Tibial artery (tissue), 4 donors: ENCODE measurements at regions not wholly inside any gene's neighbourhood (a gene's known extent, or its start where the extent isn't known, plus 50 kb on each side); places are given as distances from the start of the nearest gene placed in this dataset.
"Not testable (repeated sequence)": the region's sequence is repeated elsewhere in the genome, so short reads cannot be mapped to it uniquely, and the experiment has no call there.

Source experiments
- DNase-seq, 2 donors: peaks; one replicate each; pipeline ENCODE4 v3.0.0-alpha.2; 2019
- H3K27ac ChIP-seq, 2 donors: fragments of 200-600 bp; sonication (generic) in 1 of 2; 1 replicate in 1 of 2; 2 replicates in 1 of 2; pipeline ENCODE4 v1.5.1; 2018 to 2019; ENCODE audit warnings: mild to moderate bottlenecking in 1 of 2
- H3K27me3 ChIP-seq, 2 donors: fragments of 200-600 bp; sonication (generic) in 1 of 2; one replicate each; pipeline versions ENCODE4 v1.5.1 to v1.6.0; 2016 to 2019
- H3K36me3 ChIP-seq, 3 donors: fragments of 200-600 bp; sonication (generic) in 2 of 3; one replicate each; pipeline ENCODE4 v1.5.1; 2016 to 2019; ENCODE audit warnings: mild to moderate bottlenecking in 2 of 3
- H3K4me1 ChIP-seq, 4 donors: fragments of 200-600 bp; sonication (generic) in 2 of 4; 1 replicate in 3 of 4; 2 replicates in 1 of 4; pipeline ENCODE4 v1.5.1; 2016 to 2019
- H3K4me3 ChIP-seq, 2 donors: fragments of 200-600 bp; sonication (generic) in 1 of 2; 1 replicate in 1 of 2; 2 replicates in 1 of 2; pipeline ENCODE4 v1.5.1; 2018 to 2019; ENCODE audit warnings: mild to moderate bottlenecking in 2 of 2
- H3K9me3 ChIP-seq, 3 donors: fragments of 200-600 bp; sonication (generic) in 1 of 3; one replicate each; pipeline ENCODE4 v1.5.1; 2016 to 2019
- CTCF ChIP-seq, 2 experiments: fragments of 200-600 bp in 1 of 2; fragments of 450-650 bp in 1 of 2; IDR thresholded peaks; one replicate each; pipeline ENCODE4 v1.5.1; 2017 to 2019; ENCODE audit warnings: antibody characterized with exemption in 2 of 2, mild to moderate bottlenecking in 1 of 2, moderate library complexity in 1 of 2
- intact Hi-C: fragments of 100-400 bp; cut with DNase I; formaldehyde crosslinking; loops from one replicate; pipeline ENCODE4 v1.15.0; 2023; ENCODE audit warnings: low total_unique reads

- no peak overlapping the region for H3K4me3 ChIP-seq
- DNase-seq: no peak
- peaks cover 0 to 16% (median 8%) of the 10 kb centered on the region in 4 donors for H3K4me1 ChIP-seq
- TF ChIP-seq CTCF (IDR thresholded peaks at IDR 0.05): no peak
- no peaks in the 10 kb centered on the region for H3K27me3 ChIP-seq
- H3K9me3 ChIP-seq: no peaks in the 10 kb centered on the region
- intact Hi-C loops: no loop called here
- no peaks in the 10 kb centered on the region for H3K36me3 ChIP-seq
- peak overlapping the region; percentile 82 to 85 for H3K27ac ChIP-seq
These were observed 183.3 kb upstream of the JUN start for GRCh38 chr1:58966917-58967740.

GRCh38 chr1:58968360-58968952 is 184.6 kb upstream of the JUN start:
- no peaks in the 10 kb centered on the region for H3K27me3 ChIP-seq
- no peaks in the 10 kb centered on the region for H3K36me3 ChIP-seq
- peak in 1 of 2 experiments; percentile 32 for TF ChIP-seq CTCF (IDR thresholded peaks at IDR 0.05)
- no peaks in the 10 kb centered on the region for H3K9me3 ChIP-seq
- intact Hi-C loops: no loop called here
- H3K4me1 ChIP-seq: peaks cover 0 to 16% (median 8%) of the 10 kb centered on the region in 4 donors
- H3K27ac ChIP-seq: peak overlapping the region; percentile 82 to 85
- H3K4me3 ChIP-seq: no peak overlapping the region
- peak; percentile 89 to 94 for DNase-seq

- H3K27me3 ChIP-seq, H3K36me3 ChIP-seq, H3K4me3 ChIP-seq, H3K9me3 ChIP-seq, intact Hi-C loops, DNase-seq: not testable (repeated sequence)
- peak overlapping the region; percentile 82 to 85 for H3K27ac ChIP-seq
- peaks cover 0 to 16% (median 8%) of the 10 kb centered on the region in 4 donors for H3K4me1 ChIP-seq
These were observed 185.3 kb upstream of the JUN start for GRCh38 chr1:58969176-58969575.

GRCh38 chr1:58971629-58972140 is 187.8 kb upstream of the JUN start:
- peak; percentile 54 to 67 for DNase-seq
- no peak for TF ChIP-seq CTCF (IDR thresholded peaks at IDR 0.05)

GRCh38 chr1:58975888-58976287 is 192.0 kb upstream of the JUN start:
- intact Hi-C loops: no loop called here
- no peaks in the 10 kb centered on the region for H3K27me3 ChIP-seq
- TF ChIP-seq CTCF (IDR thresholded peaks at IDR 0.05): no peak
- no peak overlapping the region for H3K27ac ChIP-seq
- no peaks in the 10 kb centered on the region for H3K36me3 ChIP-seq
- no peak for DNase-seq
- H3K9me3 ChIP-seq: no peaks in the 10 kb centered on the region
- H3K4me3 ChIP-seq: no peak overlapping the region
- no peaks in the 10 kb centered on the region for H3K4me1 ChIP-seq

More at GRCh38 chr1:58971629-58972140, 187.8 kb upstream of the JUN start:
- H3K27ac ChIP-seq: no peak overlapping the region
- no peak overlapping the region for H3K4me3 ChIP-seq
- no peaks in the 10 kb centered on the region for H3K36me3 ChIP-seq
- no peaks in the 10 kb centered on the region for H3K27me3 ChIP-seq
- intact Hi-C loops: loop anchor here (5.0 kb wide), 1 partner anchor 326 kb away; the partner anchor contains the start of gene FGGY
- peaks cover 0 to 16% (median 8%) of the 10 kb centered on the region in 4 donors for H3K4me1 ChIP-seq
- no peaks in the 10 kb centered on the region for H3K9me3 ChIP-seq

GRCh38 chr1:58976294-58976693 is 192.4 kb upstream of the JUN start:
- DNase-seq: no peak
- intact Hi-C loops: no loop called here

More at GRCh38 chr1:58976294-58976693, 192.4 kb upstream of the JUN start:
- H3K9me3 ChIP-seq: no peaks in the 10 kb centered on the region
- H3K4me3 ChIP-seq: no peak overlapping the region
- TF ChIP-seq CTCF (IDR thresholded peaks at IDR 0.05): no peak
- H3K27ac ChIP-seq: no peak overlapping the region
- H3K4me1 ChIP-seq: no peaks in the 10 kb centered on the region
- no peaks in the 10 kb centered on the region for H3K27me3 ChIP-seq
- no peaks in the 10 kb centered on the region for H3K36me3 ChIP-seq
